ENCODE measurements at regions not wholly inside any gene's neighbourhood (a gene's known extent, or its start where the extent isn't known, plus 50 kb on each side); places are given as distances from the start of the nearest gene placed in this dataset.
A peak's percentile ranks its signal among the peaks of the same experiment; 100 is the strongest.

- no peak for TF ChIP-seq CTCF (IDR thresholded peaks at IDR 0.05)
- no peak for TF ChIP-seq POLR2A (IDR thresholded peaks at IDR 0.05)
- Histone ChIP-seq H3K36me3 (no peaks in the 10 kb centered on the region), H3K9me3 (no peaks in the 10 kb centered on the region), H3K4me3 (peak overlapping the region in 1 of 4 donors; percentile 24), H3K4me1 (peaks cover 0 to 49% (median 7%) of the 10 kb centered on the region in 3 donors), H3K27ac (peak overlapping the region in 3 of 4 donors; percentile 21 to 34 (median 30)), H3K27me3 (peaks cover 0 to 33% (median 0%) of the 10 kb centered on the region in 4 donors)
- intact Hi-C loops (cut with DNase I) = no loop called here
- WGBS, 2 donors = 62 to 77% methylated on average over 4 to 5 of the region's 5 CpGs
- DNase-seq = no peak
Observed at GRCh38 chr16:54657058-54657708, 273.5 kb upstream of the IRX5 start.

GRCh38 chr16:54655121-54655590 lies 275.5 kb upstream of the IRX5 start:
- H3K4me1 ChIP-seq = peaks cover 0 to 60% (median 7%) of the 10 kb centered on the region in 3 donors
- H3K27me3 ChIP-seq = peaks cover 0 to 51% (median 0%) of the 10 kb centered on the region in 4 donors
- TF ChIP-seq POLR2A (IDR thresholded peaks at IDR 0.05) (no peak), CTCF (IDR thresholded peaks at IDR 0.05) (no peak)
- H3K4me3 ChIP-seq = peak overlapping the region in 2 of 4 donors; percentile 4 to 24
- no peaks in the 10 kb centered on the region for H3K36me3 ChIP-seq
- no peak for DNase-seq
- peak overlapping the region in 2 of 4 donors; percentile 23 to 30 for H3K27ac ChIP-seq
- intact Hi-C loops (cut with DNase I) = no loop called here
- WGBS, 2 donors = 29 to 44% methylated on average over 14 of the region's 14 CpGs
- H3K9me3 ChIP-seq = no peaks in the 10 kb centered on the region

- Histone ChIP-seq H3K9me3 (no peaks in the 10 kb centered on the region), H3K36me3 (no peaks in the 10 kb centered on the region), H3K27ac (no peak overlapping the region), H3K4me1 (peaks cover 0 to 68% (median 9%) of the 10 kb centered on the region in 3 donors), H3K27me3 (peaks cover 0 to 52% (median 0%) of the 10 kb centered on the region in 4 donors), H3K4me3 (no peak overlapping the region)
- no peak for TF ChIP-seq CTCF (IDR thresholded peaks at IDR 0.05)
- no peak for TF ChIP-seq POLR2A (IDR thresholded peaks at IDR 0.05)
- intact Hi-C loops (cut with DNase I) = no loop called here
- 54 to 73% methylated on average over 12 of the region's 12 CpGs for WGBS, 2 donors
- no peak for DNase-seq
Observed at GRCh38 chr16:54654429-54654828, 276.2 kb upstream of the IRX5 start.

GRCh38 chr16:54652201-54652770 lies 278.4 kb upstream of the IRX5 start:
- Histone ChIP-seq H3K27ac (peak overlapping the region in 1 of 4 donors; percentile 42), H3K4me1 (peaks cover 0 to 82% (median 9%) of the 10 kb centered on the region in 3 donors), H3K36me3 (no peaks in the 10 kb centered on the region), H3K4me3 (no peak overlapping the region), H3K27me3 (peaks cover 0 to 52% (median 0%) of the 10 kb centered on the region in 4 donors), H3K9me3 (no peaks in the 10 kb centered on the region)
- 27 to 32% methylated on average over 6 of the region's 6 CpGs for WGBS, 2 donors
- intact Hi-C loops (cut with DNase I) = no loop called here
- TF ChIP-seq POLR2A (IDR thresholded peaks at IDR 0.05) (no peak), CTCF (IDR thresholded peaks at IDR 0.05) (no peak)
- no peak for DNase-seq
